NCI-H526 (cell line): ENCODE measurements at regions not wholly inside any gene's neighbourhood (a gene's known extent, or its start where the extent isn't known, plus 50 kb on each side); places are given as distances from the start of the nearest gene placed in this dataset.
"Not testable (repeated sequence)": the region's sequence is repeated elsewhere in the genome, so short reads cannot be mapped to it uniquely, and the experiment has no call there.

ENCODE experiments used
- DNase-seq, 2 experiments: peaks; one replicate each; lab custom pipeline; 2025; lab: John Stamatoyannopoulos, UW

DNA sequence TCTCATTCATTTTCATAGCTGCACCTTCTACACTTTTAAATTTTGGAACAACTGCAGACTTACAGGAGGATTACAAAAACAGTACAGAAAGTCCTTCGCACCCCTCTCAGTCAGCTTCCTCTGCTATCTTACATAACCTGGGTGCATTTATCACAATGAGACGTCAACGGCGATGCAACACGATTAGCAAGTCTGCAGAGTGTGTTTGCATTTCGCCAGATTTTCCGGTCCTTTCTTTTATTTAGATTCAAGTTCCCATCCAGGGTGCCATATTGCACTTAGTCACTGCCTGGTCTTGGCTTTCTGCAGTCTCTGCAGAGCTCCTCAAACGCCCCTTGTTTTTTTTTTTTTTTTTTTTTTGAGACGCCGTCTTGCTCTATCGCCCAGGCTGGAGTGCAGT lies 85.9 kb downstream of the ASMT start:
- DNase-seq, result no peak

- not testable (repeated sequence) for DNase-seq
Observed at GRCh38 chrX:1701396-1701901, 86.6 kb downstream of the ASMT start.

DNA sequence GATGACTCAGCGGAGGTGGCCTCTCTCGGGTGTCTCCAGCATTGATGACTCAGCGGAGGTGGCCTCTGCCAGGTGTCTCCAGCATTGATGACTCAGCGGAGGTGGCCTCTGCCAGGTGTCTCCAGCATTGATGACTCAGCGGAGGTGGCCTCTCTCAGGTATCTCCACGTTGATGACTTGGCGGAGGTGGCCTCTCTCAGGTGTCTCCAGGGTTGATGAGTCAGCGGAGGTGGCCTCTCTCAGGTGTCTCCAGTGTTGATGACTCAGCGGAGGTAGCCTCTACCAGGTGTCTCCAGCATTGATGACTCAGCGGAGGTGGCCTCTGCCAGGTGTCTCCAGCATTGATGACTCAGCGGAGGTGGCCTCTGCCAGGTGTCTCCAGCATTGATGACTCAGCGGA lies 87.3 kb downstream of the ASMT start:
- DNase-seq, result not testable (repeated sequence)

DNA sequence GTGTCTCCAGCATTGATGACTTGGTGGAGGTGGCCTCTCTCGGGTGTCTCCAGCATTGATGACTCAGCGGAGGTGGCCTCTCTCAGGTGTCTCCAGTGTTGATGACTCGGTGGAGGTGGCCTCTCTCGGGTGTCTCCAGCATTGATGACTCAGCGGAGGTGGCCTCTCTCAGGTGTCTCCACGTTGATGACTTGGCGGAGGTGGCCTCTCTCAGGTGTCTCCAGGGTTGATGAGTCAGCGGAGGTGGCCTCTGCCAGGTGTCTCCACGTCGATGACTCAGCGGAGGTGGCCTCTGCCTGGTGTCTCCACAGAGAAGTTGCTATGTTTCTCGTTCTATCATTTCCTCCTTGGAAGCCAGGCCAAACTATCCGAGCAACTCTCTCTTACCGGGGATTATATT lies 87.7 kb downstream of the ASMT start:
- not testable (repeated sequence) for DNase-seq

DNA sequence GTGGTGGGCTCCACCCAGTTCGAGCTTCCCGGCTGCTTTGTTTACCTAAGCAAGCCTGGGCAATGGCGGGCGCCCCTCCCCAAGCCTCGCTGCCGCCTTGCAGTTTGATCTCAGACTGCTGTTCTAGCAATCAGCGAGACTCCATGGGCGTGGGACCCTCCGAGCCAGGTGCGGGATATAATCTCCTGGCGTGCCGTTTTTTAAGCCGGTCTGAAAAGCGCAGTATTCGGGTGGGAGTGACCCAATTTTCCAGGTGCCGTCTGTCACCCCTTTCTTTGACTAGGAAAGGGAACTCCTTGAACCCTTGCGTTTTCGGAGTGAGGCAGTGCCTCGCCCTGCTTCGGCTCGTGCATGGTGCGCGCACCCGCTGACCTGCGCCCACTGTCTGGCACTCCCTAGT lies 94.4 kb downstream of the ASMT start:
- DNase-seq, result not testable (repeated sequence)

- DNase-seq, result no peak
Observed at GRCh38 chrX:1713296-1713695, 98.4 kb downstream of the ASMT start.

DNA sequence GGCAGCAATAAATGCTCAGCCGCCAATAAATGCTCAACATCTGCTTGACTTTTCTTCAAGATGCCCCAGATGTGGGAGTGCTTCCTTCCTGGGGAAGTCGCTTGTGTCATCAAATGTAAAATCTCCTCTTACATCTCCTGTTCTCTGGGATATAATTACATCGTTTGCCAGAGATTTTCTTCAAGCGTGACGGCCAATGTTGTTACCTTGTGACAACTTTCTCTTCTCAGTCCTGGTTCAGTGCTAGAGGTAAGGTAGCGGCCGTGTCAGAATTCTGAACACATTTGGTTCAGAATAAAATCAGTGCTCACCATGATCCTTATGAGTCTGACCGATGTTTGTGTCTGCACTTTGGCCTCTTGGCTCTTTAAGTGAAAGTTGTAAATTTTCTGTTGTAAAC lies 102.5 kb downstream of the ASMT start:
- no peak for DNase-seq

DNA sequence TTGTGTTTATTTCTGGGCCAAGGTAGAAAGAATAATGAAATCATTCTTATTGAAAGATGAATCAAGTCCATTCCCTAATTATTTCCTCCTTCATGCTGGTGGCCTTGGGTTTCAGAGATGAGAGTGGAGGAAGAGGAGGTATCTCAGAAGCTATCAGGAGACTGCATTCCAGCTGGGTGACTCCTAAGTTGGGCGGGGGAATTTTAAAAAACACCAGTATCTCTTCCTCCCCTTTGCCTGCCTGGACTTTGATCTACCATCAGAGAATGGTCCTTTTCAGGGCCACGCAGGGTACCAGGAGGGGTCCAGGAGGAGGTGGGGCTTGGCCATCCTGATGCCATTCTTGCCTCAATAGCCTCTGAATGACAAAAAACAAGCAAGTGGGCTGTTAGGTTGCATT lies 104.4 kb downstream of the ASMT start:
- DNase-seq, result no peak

- DNase-seq, result no peak
Observed at GRCh38 chrX:1720836-1721235, 106.0 kb downstream of the ASMT start.

GRCh38 chrX:1725472-1725871 lies 110.6 kb downstream of the ASMT start:
- no peak for DNase-seq

GRCh38 chrX:1727531-1728027 lies 112.7 kb downstream of the ASMT start:
- no peak for DNase-seq

- DNase-seq, result no peak
Observed at GRCh38 chrX:1734806-1735205, 119.9 kb downstream of the ASMT start.

DNA sequence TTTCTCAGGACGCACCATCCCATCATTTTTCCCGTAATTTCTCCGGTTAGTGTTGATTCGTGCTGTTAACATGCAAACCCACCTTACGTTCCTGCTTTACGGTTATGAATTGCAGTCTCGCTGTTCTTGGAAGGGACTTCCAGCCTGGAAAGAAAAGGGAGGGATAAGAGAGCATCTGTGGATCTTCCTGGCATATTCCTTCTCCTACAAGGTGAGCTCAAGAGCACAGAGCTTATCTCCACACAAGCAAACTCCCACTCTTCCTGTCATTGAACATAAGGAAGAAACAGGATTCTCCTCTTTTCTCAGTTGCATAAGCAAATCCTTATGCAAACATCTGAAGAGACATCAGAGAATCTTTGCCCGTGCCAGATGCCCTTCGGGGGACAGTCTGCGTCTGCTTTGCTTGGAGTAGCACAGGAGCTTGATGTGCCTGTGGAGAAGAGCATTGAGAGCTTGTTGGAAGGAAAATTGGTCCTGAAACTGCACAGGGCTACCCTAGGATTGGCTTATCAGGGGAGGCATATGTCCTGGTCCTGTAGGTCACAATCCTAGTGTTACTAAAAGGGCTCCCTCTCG lies 127.0 kb downstream of the ASMT start:
- peak in 1 of 2 experiments; percentile 7 for DNase-seq

DNA sequence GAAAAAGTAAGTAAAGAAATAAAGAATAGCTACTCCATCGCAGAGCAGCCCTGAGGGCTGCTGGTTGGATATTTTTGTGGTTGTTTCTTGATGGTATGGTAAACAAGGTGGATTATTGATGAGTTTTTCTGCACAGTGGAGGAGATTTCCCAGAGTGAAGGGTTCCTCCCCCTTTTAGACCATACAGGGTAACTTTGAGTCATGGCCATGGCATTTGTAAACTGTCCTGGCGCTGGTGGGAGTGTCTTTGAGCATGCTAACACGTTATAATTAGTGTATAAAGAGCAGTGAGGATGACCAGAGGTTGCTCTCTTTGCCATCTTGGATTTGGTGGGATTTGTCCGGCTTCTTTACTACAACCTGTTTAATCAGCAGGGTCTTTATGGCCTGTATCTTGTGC lies 128.2 kb downstream of the ASMT start:
- no peak for DNase-seq

DNA sequence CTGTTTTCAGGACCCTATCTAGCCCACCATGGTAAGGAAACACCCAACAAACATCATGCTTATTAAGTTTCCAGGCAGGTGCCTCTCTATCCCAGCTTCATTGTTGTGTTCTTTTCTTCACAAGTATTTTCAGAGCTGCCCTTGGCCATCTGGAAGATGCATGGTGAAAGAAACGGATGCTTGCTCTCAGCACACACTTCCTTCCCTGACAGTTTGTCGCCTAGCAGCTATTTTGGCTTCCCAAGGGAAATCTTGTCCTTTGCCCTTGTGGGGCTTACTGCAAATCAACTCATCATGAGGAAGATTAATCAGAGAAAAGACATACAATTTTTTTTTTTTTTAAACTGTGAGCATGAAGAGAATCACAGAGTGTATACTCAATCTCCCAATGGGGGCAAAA lies 128.8 kb downstream of the ASMT start:
- no peak for DNase-seq

- DNase-seq, result no peak
Observed at GRCh38 chrX:1748408-1748807, 133.5 kb downstream of the ASMT start.

- no peak for DNase-seq
Observed at GRCh38 chrX:1749499-1749898, 134.6 kb downstream of the ASMT start.

- DNase-seq, result no peak
Observed at GRCh38 chrX:1750267-1750666, 135.4 kb downstream of the ASMT start.

DNA sequence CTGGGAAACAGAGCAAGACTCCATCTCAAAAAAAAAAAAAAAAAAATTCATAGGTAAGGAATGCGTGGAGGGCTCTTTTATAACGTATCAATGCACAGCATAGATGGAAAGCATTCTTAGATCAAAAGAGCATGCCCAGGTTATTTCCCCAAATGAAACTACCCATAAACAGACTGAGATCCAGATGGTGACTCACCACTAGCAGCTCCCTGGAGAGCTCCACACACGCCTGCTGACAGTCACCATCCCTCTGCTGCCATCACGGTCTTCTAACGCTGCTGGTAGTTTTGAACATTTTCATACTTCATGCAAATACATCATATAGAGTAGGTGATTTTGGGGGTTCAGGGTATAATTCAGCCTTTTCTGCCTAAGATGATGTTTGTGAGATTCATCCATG lies 136.9 kb downstream of the ASMT start:
- no peak for DNase-seq

DNA sequence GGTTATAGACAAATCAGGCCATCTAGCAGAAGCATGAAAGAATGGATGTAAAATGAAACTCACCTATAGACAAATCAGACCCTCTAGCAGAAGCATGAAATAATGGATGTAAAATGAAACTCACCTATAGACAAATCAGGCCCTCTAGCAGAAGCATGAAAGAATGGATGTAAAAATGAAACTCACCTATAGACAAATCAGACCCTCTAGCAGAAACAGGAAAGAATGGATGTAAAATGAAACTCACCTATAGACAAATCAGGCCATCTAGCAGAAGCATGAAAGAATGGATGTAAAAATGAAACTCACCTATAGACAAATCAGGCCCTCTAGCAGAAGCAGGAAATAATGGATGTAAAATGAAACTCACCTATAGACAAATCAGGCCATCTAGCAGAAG lies 137.9 kb downstream of the ASMT start:
- DNase-seq, result not testable (repeated sequence)

GRCh38 chrX:1754077-1754476 lies 139.2 kb downstream of the ASMT start:
- DNase-seq, result no peak

DNA sequence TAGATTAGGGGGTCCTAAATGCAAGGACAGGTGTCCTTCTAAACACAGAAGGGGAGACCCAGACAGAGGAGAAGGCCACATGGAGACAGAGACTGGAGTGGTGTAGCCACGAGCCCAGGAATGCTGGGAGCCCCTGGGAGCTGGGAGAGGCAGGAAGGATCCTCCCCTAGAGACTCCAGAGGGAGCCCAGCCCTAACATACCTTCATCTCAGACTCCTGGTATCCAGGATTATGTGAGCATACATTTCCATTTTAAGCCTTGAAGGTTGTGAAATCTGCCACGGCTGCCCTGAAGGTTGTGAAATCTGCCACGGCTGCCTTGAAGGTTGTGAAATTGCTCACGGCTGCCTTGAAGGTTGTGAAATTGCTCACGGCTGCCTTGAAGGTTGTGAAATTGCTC lies 148.4 kb downstream of the ASMT start:
- no peak for DNase-seq

GRCh38 chrX:1764883-1765364 lies 150.1 kb downstream of the ASMT start:
- DNase-seq, result not testable (repeated sequence)

- no peak for DNase-seq
Observed at GRCh38 chrX:1767026-1767425, 152.2 kb downstream of the ASMT start.
